PC-3 (cell line): ENCODE measurements at regions not wholly inside any gene's neighbourhood (a gene's known extent, or its start where the extent isn't known, plus 50 kb on each side); places are given as distances from the start of the nearest gene placed in this dataset.

Experiments used
- EZH2phosphoT487 ChIP-seq: fragments of 300-600 bp; sonication (generic); IDR thresholded peaks from 2 replicates; pipeline ENCODE4 v1.6.1; 2018; ENCODE audit warnings: mild to moderate bottlenecking, antibody characterized with exemption, low read length, borderline replicate concordance
- TF ChIP-seq, protein P1 (sequence below): fragments of 300-600 bp; sonication (generic); conservative IDR thresholded peaks from 2 replicates; pipeline ENCODE4 v1.5.1; 2017; ENCODE audit warnings: antibody characterized with exemption, low read depth, mild to moderate bottlenecking, low read length

DNA sequence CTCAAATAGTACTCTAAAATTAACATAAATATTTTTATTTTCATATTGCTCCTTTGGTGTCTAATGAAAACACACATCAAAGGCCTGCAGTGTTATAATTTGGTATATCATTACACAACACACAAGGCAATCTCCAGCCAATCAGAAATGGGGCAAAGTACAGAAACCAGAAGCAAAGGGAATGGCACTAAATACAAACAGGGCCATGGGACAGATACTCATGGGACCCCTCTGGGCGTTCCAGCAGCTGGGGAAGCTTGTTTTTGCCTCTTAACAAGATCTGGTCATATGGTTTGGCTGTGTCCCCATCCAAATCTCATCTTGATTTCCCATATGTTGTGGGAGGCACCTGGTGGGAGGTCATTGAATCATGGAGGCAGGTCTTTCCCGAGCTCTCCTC is 551.8 kb upstream of the NRP1 start:
- TF ChIP-seq, protein P1, sequence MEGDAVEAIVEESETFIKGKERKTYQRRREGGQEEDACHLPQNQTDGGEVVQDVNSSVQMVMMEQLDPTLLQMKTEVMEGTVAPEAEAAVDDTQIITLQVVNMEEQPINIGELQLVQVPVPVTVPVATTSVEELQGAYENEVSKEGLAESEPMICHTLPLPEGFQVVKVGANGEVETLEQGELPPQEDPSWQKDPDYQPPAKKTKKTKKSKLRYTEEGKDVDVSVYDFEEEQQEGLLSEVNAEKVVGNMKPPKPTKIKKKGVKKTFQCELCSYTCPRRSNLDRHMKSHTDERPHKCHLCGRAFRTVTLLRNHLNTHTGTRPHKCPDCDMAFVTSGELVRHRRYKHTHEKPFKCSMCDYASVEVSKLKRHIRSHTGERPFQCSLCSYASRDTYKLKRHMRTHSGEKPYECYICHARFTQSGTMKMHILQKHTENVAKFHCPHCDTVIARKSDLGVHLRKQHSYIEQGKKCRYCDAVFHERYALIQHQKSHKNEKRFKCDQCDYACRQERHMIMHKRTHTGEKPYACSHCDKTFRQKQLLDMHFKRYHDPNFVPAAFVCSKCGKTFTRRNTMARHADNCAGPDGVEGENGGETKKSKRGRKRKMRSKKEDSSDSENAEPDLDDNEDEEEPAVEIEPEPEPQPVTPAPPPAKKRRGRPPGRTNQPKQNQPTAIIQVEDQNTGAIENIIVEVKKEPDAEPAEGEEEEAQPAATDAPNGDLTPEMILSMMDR = no peak
- no peak for TF ChIP-seq EZH2phosphoT487
